ENCODE measurements at regions not wholly inside any gene's neighbourhood (a gene's known extent, or its start where the extent isn't known, plus 50 kb on each side); places are given as distances from the start of the nearest gene placed in this dataset.

- TF ChIP-seq, protein P1, sequence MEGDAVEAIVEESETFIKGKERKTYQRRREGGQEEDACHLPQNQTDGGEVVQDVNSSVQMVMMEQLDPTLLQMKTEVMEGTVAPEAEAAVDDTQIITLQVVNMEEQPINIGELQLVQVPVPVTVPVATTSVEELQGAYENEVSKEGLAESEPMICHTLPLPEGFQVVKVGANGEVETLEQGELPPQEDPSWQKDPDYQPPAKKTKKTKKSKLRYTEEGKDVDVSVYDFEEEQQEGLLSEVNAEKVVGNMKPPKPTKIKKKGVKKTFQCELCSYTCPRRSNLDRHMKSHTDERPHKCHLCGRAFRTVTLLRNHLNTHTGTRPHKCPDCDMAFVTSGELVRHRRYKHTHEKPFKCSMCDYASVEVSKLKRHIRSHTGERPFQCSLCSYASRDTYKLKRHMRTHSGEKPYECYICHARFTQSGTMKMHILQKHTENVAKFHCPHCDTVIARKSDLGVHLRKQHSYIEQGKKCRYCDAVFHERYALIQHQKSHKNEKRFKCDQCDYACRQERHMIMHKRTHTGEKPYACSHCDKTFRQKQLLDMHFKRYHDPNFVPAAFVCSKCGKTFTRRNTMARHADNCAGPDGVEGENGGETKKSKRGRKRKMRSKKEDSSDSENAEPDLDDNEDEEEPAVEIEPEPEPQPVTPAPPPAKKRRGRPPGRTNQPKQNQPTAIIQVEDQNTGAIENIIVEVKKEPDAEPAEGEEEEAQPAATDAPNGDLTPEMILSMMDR (IDR thresholded peaks at IDR 0.05), result no peak
- TF ChIP-seq EZH2phosphoT487 (IDR thresholded peaks at IDR 0.05), result no peak
These were observed 97.9 kb upstream of the CCDC91 start for GRCh38 chr12:28092396-28092795.
